ENCODE measurements at regions not wholly inside any gene's neighbourhood (a gene's known extent, or its start where the extent isn't known, plus 50 kb on each side); places are given as distances from the start of the nearest gene placed in this dataset.

GRCh38 chr2:14827226-14828023 is 194.9 kb downstream of the LRATD1 start:
- no peak overlapping the region for H3K27ac ChIP-seq
- WGBS, 2 donors, result 75 to 76% methylated on average over 2 of the region's 2 CpGs

GRCh38 chr2:14828223-14828622 is 195.7 kb downstream of the LRATD1 start:
- H3K27ac ChIP-seq, result no peak overlapping the region
- H3K9me3 ChIP-seq, result no peaks in the 10 kb centered on the region
- no peaks in the 10 kb centered on the region for H3K27me3 ChIP-seq
- 51 to 57% methylated on average over 1 of the region's 1 CpG for WGBS, 2 donors
- TF ChIP-seq CTCF (IDR thresholded peaks at IDR 0.05) (no peak), POLR2A (IDR thresholded peaks at IDR 0.05) (no peak)
- intact Hi-C loops (cut with DNase I), result no loop called here
- no peak for DNase-seq
- H3K36me3 ChIP-seq, result no peaks in the 10 kb centered on the region
- H3K4me1 ChIP-seq, result no peaks in the 10 kb centered on the region
- H3K4me3 ChIP-seq (replicated peaks in 1 of 3), result no peak overlapping the region

More at GRCh38 chr2:14827226-14828023, 194.9 kb downstream of the LRATD1 start:
- DNase-seq, result no peak
- intact Hi-C loops (cut with DNase I), result no loop called here
- TF ChIP-seq POLR2A (IDR thresholded peaks at IDR 0.05), result no peak
- TF ChIP-seq CTCF (IDR thresholded peaks at IDR 0.05), result no peak
- H3K9me3 ChIP-seq, result no peaks in the 10 kb centered on the region
- no peaks in the 10 kb centered on the region for H3K36me3 ChIP-seq
- no peak overlapping the region for H3K4me3 ChIP-seq (replicated peaks in 1 of 3)
- H3K27me3 ChIP-seq, result no peaks in the 10 kb centered on the region
- no peaks in the 10 kb centered on the region for H3K4me1 ChIP-seq

GRCh38 chr2:14828968-14829367 is 196.5 kb downstream of the LRATD1 start:
- no peaks in the 10 kb centered on the region for H3K27me3 ChIP-seq
- no peaks in the 10 kb centered on the region for H3K4me1 ChIP-seq
- WGBS, 2 donors, result 94 to 95% methylated on average over 3 of the region's 3 CpGs
- H3K36me3 ChIP-seq, result no peaks in the 10 kb centered on the region
- DNase-seq, result no peak
- H3K9me3 ChIP-seq, result no peaks in the 10 kb centered on the region
- intact Hi-C loops (cut with DNase I), result no loop called here
- H3K4me3 ChIP-seq (replicated peaks in 1 of 3), result no peak overlapping the region
- H3K27ac ChIP-seq, result no peak overlapping the region
- TF ChIP-seq CTCF (IDR thresholded peaks at IDR 0.05) (no peak), POLR2A (IDR thresholded peaks at IDR 0.05) (no peak)

GRCh38 chr2:14831458-14831857 is 198.9 kb downstream of the LRATD1 start:
- H3K27ac ChIP-seq, result no peak overlapping the region
- TF ChIP-seq CTCF (IDR thresholded peaks at IDR 0.05) (no peak), POLR2A (IDR thresholded peaks at IDR 0.05) (no peak)
- no peak overlapping the region for H3K4me3 ChIP-seq (replicated peaks in 1 of 3)
- no peaks in the 10 kb centered on the region for H3K27me3 ChIP-seq
- no peaks in the 10 kb centered on the region for H3K9me3 ChIP-seq
- intact Hi-C loops (cut with DNase I), result no loop called here
- no peaks in the 10 kb centered on the region for H3K36me3 ChIP-seq
- H3K4me1 ChIP-seq, result no peaks in the 10 kb centered on the region
- no peak for DNase-seq
- 83 to 86% methylated on average over 3 of the region's 3 CpGs for WGBS, 2 donors

- Histone ChIP-seq H3K27ac (no peak overlapping the region), H3K36me3 (no peaks in the 10 kb centered on the region), H3K4me1 (no peaks in the 10 kb centered on the region), H3K4me3 (replicated peaks in 1 of 3) (no peak overlapping the region), H3K9me3 (no peaks in the 10 kb centered on the region), H3K27me3 (no peaks in the 10 kb centered on the region)
- TF ChIP-seq POLR2A (IDR thresholded peaks at IDR 0.05) (no peak), CTCF (IDR thresholded peaks at IDR 0.05) (no peak)
- 86 to 91% methylated on average over 5 of the region's 5 CpGs for WGBS, 2 donors
- intact Hi-C loops (cut with DNase I), result no loop called here
- no peak for DNase-seq
These were observed 211.1 kb downstream of the LRATD1 start for GRCh38 chr2:14843507-14844204.
